OCI-LY1 (cell line): ENCODE measurements at regions not wholly inside any gene's neighbourhood (a gene's known extent, or its start where the extent isn't known, plus 50 kb on each side); places are given as distances from the start of the nearest gene placed in this dataset.

ENCODE experiments used
- EZH2 ChIP-seq: fragments of 200-600 bp; sonication (generic), shearing (Covaris generic); IDR thresholded peaks from 2 replicates; pipeline ENCODE4 v1.8.0; 2017; ENCODE audit warnings: borderline replicate concordance, mixed run types, mild to moderate bottlenecking, antibody characterized with exemption, low read length, moderate library complexity, mixed read lengths
- TF ChIP-seq, protein P1 (sequence below): fragments of 200-600 bp; sonication (generic), shearing (Covaris generic); IDR thresholded peaks from 2 replicates; pipeline ENCODE4 v1.5.1; 2017; ENCODE audit warnings: mild to moderate bottlenecking, antibody characterized with exemption, low read length, moderate library complexity, mixed read lengths

GRCh38 chr10:123595661-123596060 is 70.5 kb upstream of the GPR26 start:
- TF ChIP-seq, protein P1, sequence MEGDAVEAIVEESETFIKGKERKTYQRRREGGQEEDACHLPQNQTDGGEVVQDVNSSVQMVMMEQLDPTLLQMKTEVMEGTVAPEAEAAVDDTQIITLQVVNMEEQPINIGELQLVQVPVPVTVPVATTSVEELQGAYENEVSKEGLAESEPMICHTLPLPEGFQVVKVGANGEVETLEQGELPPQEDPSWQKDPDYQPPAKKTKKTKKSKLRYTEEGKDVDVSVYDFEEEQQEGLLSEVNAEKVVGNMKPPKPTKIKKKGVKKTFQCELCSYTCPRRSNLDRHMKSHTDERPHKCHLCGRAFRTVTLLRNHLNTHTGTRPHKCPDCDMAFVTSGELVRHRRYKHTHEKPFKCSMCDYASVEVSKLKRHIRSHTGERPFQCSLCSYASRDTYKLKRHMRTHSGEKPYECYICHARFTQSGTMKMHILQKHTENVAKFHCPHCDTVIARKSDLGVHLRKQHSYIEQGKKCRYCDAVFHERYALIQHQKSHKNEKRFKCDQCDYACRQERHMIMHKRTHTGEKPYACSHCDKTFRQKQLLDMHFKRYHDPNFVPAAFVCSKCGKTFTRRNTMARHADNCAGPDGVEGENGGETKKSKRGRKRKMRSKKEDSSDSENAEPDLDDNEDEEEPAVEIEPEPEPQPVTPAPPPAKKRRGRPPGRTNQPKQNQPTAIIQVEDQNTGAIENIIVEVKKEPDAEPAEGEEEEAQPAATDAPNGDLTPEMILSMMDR, result no peak
- TF ChIP-seq EZH2, result no peak
